ENCODE measurements at regions not wholly inside any gene's neighbourhood (a gene's known extent, or its start where the extent isn't known, plus 50 kb on each side); places are given as distances from the start of the nearest gene placed in this dataset.
A peak's percentile ranks its signal among the peaks of the same experiment; 100 is the strongest.
"Not testable (repeated sequence)": the region's sequence is repeated elsewhere in the genome, so short reads cannot be mapped to it uniquely, and the experiment has no call there.

DNA sequence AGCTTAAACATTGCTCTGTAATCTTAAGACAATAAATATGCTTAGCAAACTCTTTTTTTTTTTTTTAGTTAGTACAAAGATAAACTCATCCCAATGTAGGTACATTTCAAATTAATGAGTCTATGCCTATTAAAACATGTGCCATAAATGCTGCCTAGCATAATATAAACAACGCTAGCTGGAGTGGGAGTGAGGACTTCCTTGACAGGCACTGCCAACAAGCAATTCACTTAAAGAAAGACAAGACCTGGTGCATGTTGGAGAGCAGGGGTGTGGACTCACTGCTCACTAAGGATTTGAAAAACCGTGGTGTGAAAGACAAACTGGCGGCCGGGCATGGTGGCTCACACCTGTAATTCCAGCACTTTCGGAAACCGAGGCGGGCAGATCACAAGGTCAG, 187.2 kb upstream of the RGS6 start:
- DNase-seq (ENCODE audit: low read depth) = no peak

DNA sequence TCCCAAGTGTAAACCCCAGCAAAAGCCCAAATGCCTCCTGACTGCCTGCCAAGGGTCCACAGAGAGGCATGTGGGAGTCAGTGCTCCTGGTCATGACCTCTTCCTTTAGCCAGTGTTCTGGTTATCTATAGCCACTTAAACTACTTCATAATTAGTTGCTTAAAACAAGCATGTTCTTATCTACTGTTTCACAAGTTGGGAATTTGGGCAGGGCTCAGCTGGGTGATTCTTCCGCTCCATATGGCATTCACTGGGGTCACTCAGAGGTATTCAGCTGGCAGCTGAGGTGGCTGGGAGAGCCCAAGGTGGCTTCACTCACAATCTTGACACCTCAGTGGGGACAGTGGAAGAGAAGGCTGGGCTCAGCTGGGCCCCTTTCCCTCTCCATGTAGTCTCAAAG, 184.0 kb upstream of the RGS6 start:
- no peak for DNase-seq (ENCODE audit: low read depth)

DNA sequence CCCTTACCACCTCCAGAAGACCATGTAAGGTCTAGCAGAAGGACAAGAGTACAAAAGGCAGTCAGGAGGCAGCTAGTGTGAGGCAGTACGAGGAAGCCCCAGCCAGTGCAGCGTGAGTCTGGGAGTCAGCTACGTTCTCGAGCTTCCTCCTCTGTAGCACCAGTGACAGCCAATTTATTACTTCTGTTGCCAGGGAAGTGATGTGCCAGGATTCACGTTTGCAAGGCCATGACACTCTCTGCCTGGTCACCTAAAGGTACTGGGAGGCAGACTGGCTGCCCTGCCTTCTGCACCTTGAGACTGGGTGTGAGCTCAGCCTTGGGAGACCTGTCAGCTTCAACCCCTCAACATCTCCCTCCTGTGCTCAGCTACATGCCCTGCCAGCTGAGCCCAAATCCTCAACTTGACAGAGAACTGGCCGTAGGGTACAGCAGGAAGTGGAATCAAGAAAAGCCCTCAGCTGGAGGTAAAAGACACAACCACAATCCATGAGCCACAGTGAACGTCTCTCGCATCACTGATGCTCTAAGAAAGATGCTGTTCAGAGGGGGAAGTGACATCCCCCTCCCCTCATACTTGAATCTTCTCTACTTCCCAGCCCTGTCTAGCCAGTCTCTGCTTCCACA, 182.5 kb upstream of the RGS6 start:
- DNase-seq (ENCODE audit: low read depth) = no peak

DNA sequence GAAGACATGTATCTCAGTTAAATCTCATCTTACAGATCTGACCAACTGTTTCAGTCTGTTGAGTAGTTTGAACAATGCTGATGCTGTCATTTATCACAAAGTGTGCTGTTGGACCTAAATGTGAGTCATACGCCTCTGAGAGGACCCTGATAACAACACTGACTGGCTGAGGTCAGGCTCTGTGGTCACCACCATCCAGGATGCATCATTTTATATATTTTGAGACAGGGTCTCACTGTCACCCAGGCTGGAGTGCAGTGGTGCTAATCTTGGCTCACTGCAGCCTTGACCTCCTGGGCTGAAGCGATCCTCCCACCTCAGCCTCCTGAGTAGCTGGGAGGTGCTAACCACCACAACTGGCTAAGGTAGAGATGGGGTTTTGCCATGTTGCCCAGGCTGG, 181.0 kb upstream of the RGS6 start:
- no peak for DNase-seq (ENCODE audit: low read depth)

DNA sequence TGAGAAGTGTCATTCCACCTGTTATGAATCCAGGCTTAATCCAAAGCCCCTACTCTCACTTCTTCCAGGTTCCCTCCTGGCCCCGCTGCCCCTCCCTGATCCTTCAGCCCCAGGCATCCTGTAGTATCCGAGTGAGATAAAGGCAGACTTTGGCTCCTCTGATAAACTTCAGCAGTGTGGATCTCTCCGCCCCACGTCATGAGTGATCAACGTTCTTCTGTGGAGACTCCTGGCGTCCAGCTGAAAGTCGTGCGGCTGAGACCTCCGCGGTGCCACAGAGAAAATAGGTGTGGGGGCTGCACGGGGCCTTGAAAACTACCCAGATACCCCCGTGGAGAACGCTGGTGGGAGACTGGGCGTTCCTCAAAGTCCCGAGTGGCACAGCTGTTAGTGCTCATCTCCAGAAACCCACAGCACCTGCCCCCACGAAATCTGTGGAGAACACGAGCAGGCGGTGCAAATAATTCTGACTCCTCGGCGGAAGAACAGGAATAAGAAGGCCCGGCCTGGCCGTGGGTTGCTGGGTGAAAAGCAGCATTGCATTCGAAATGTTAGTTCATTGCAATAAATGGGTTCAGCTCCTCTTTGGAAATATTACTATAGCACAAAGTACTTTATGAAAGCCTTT, 180.0 kb upstream of the RGS6 start:
- no peak for DNase-seq (ENCODE audit: low read depth)

DNA sequence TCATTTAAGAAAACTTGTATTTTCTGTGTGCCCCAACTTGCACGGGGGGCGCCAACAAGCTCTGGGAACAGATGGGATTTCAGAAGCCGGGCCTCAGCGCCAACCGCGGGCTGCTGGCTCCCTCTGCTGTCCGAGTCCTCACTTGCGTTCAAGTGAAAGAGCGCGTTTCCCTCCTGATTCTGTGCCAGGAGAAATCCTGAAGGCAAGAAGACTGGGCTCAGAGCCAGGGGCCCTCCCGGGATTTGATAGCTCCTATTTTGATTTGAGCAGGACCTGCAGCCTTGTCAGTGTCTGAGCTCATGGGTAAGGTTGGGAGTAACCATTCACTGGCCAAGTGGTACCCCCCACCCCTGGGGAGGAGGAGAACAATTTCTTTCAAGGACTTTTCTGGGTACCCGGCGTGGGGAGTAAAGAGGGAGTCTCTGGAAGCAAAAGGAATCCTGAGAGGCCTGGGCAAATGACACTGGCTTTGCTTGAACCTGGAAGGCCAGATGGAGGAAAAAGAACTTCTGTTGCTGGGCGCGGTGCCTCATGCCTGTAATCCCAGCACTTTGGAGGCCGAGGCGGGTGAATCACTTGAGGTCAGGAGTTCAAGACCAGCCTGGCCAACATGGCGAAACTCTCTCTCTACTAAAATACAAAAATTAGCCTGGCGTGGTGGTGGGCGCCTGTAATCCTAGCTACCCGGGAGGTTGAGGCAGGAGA, 179.0 kb upstream of the RGS6 start:
- peak; percentile 39 for DNase-seq (ENCODE audit: low read depth)

DNA sequence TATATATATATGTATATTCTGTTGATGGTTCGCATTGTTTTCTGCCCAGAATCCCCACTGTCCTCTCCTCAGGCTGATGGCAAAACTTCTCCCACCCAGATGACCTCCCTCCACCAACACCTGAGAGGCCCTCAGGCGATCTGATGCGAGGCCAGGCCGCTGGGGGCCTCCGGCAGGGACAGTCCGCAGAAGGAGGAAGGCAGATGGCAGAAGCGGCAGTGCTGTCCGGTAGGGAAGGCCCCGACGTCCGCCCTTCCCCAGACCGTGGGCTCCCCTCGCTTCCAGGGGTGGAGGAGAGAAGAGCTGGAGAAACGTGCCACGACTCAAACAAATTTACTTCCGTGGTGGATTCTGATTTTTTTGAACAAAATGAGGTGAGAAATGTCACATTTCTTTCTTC, 178.3 kb upstream of the RGS6 start:
- no peak for DNase-seq (ENCODE audit: low read depth)

DNA sequence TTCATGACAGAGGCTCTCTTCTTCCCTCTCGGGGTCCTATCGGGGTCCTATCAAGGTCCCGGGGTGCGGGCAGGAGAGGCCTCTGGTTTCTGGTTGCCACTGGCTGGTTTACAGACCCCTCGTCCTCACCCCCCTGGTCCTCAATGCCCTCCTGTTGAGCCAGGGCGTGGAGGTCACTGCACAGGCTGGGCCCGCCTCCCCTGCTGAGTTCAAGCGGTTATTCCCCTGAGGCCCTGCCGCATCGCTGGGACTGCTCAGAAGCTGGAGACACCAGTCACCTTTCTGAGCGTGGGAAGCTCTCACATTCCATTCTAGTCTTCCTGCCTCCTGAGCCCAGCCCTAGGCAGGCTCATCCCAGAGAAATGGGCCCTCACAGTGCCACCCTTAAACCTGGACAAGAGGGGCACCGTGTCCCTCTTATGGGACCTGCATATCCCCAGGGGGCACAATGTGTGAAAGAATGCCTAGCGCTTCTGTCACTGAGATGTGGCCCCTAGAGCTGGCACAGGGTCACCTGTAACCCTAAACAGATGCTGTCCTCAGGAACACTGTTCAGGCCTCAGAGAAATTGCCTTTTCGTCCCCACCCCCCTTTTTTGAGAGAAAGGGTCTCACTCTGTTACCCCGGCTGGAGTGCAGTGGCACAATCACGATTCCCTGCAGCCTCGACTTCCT, 177.7 kb upstream of the RGS6 start:
- DNase-seq (ENCODE audit: low read depth) = no peak

DNA sequence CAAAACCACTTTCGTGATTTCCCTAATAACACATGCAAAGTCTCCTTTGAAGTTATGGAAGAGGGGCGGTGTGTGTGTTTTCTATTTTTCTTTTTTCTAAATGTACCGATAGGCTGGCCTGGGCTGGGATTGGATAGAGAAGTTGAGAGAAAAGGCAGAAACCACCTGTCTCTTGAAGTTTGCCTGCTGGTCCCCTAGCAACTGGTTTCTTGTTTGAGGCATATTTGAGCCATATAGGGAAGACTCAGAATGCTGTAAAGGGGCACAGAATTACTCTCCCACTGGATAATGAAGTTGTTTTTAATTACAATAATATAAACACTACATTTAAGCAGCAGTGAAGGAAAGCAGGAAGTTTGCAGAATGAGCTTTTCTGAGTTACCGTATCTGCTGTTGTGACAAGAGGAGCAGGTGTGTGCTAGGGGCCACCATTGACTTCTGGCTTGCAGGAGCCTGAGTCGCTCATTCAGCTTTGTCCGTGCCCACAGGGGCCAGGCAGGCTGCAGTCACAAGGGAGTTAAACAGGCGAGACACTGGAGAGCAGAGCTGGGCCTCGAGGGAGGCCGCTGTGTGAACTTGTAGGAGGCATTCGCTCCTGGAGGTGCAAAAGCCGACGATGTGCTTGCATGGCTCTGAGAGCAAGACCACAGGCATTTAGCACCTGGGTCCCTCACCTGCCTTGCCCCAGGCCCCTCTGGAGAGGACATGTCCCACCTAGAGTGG, 173.8 kb upstream of the RGS6 start:
- DNase-seq (ENCODE audit: low read depth) = no peak

DNA sequence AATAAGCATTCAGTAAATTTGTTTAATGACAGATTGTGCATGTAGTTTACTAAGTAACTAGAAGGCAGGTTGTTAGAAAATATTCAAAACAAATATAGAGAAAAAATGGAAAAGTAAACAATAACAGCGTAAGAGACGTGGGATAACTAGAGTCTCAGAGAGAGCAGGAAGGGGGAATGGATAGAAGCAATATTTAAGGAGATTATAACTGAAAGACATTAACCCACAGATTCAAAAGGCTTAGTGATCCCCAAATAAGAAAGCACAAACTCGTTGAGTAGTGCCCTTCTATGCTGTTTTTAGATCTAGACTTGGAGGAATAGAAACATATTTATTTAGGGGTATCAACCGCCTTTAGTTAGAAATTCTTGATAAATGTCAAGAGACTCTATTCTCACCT, 169.7 kb upstream of the RGS6 start:
- no peak for DNase-seq (ENCODE audit: low read depth)

DNA sequence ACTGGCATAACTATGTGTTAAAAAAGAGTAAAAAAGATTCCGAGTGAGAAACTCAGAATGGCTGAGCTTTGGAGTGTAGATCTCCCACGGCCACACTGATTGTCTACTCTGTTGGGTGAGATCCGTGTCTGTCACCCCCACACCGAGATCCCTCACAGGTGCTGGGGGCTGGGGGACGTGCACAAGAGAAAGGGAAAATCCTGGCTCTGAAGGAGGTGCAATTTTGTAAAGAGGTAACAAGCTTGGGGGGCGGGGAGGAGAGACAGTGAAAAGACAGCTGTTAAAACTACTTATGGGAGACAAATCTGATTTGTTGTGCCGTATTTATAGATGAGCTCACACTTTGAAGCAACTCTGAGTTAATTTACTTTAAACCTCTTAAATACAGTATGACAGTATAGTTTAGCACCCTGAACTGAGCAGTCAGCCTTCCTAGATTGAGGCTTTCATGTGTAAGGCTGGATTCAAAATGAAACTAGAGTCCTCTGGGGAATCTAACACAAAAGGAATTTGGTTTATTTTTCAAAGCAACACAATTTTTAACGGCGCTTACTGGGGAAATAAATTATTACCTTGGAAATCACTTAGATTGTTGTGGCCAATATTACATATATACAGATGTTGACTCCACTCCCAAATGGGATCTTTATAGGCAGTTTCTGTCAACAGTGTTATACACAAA, 167.4 kb upstream of the RGS6 start:
- DNase-seq (ENCODE audit: low read depth) = no peak

DNA sequence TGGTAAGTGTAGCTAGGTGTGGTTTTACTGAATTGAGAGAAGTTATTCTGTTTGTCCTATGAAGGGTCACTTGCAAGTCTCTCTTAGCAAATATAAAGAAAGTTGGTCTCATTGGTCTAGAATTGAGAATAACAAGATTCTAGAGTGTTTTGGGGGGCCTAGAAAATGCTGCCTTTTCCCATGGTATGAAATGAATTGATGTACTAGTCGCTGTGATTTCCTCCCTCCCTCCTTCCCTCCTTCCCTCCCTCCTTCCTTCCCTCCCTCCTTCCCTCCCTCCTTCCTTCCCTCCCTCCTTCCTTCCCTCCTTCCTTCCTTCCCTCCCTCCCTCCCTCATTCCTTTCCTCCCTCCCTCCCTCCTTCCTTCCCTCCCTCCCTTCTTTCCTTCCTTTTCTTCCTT, 166.7 kb upstream of the RGS6 start:
- no peak for DNase-seq (ENCODE audit: low read depth)

DNA sequence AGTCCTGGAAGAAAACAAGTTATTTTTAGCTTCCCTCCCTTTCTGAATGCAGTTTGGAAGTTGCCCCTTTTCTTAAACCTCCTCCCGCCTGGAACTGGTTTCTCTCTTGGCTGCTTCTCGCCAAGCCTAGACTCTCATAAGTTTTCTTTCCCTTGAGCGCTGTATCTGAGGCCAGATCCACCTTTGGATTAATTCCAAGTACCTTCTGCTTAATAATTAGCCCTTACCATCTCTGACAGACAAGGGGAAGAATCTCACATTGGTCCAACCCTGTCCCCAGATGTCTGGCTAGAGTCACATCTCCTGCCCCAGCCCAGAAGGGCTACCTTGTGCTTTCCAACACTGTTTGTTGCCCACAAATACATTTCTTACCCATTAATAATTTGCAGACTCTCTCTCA, 161.8 kb upstream of the RGS6 start:
- DNase-seq (ENCODE audit: low read depth) = no peak

DNA sequence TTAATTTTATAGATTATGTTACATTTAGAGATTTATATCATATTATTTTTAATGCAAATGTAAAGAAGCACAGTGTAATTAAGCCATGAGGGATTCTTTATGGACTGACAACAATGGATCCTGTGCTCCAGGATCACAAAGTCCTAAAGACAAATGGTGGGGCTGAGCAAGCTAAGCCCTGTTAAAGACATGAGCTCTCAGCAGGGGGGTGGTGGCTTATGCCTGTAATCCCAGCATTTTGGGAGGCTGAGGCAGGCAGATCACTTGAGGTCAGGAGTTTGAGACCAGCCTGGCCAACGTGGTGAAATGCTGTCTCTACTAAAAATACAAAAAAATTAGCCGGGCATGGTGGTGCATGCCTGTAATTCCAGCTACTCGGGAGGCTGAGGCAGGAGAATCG, 160.8 kb upstream of the RGS6 start:
- not testable (repeated sequence) for DNase-seq (ENCODE audit: low read depth)

DNA sequence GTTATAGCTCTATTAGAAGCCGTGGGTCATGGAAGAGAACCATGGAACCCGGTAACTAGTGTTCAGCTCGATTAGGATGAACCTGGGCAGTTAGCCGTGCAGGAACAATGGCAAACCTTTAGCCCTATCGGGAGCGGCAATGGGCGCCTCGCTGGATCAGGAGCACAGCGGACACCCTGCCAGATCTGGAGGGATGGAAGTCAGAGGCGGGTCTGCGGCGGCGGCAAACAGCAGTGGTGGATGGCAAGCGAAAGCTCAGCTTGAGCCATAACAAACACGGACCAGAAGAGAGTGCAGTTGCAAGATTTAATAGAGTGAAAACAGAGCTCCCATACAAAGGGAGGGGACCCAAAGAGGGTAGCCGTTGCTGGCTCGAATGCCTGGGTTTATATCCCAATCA, 160.2 kb upstream of the RGS6 start:
- DNase-seq (ENCODE audit: low read depth) = not testable (repeated sequence)

DNA sequence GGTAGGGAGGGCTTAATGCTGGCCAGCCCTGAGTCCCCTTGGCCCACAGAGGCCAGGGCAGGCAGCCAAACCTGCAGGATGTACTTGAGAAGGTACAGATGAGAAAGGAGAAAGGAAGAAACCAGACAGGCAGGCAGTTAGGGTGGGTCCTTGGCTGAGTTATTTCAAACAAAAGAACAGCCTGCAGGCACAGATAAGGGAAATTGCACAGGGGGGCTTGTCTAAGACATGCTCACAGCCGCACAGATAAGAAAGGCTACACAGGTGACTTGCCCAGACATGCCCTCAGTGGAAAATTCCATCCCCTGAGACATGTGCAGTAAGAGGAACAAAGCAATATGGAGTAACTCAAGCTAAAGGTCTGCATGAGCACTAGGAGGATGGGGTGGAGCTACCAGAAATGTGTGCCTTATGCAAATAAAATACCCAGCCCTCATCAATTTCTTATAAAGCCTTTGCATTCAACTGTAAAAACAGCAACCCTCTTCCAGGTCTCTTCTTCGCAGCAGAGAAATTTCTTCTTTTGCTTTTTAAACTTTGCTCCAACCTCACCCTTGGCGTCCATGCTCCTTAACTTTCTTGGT, 158.2 kb upstream of the RGS6 start:
- no peak for DNase-seq (ENCODE audit: low read depth)

DNA sequence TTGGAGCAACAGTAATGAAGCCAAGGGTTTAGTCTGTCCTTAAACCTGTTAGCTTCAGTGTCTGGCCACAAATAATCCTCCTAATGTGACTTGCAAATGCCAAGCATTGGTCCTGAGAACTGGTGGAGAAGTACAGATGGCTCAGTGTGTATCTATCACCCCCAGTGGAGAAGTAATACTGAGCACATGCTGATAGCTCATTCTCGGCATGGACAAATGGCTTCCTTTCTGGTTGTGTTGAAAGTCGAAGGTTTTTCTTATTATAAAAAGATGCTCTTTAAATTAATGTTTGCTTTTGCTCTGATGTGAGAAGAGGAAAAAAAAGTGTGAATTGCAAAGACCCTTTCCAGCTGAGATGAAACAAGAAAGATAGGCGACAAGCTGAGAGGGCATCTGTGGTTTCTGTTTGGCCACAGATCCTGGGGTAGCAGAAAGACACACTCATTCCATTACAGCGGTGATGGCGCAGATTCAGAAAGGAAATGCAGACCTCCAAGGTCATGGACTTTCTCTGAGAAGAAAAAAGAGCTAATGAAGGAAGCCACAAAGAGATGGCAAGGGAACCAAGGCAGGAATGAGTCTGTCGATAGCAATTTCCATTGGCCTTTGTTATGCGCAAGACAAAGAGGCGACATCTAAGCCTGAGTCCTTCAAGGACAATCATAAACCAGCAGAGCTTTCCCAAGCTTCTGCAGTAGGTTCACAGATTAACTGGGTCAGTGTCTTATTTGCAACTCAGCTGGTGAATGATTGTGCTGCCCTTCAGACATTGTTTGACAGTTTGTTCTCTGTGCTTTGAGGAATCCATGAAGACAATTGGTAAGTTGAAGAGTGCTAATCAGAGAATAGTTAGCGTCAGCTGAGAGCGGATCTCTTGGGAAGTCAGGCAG, 155.5 kb upstream of the RGS6 start:
- no peak for DNase-seq (ENCODE audit: low read depth)

DNA sequence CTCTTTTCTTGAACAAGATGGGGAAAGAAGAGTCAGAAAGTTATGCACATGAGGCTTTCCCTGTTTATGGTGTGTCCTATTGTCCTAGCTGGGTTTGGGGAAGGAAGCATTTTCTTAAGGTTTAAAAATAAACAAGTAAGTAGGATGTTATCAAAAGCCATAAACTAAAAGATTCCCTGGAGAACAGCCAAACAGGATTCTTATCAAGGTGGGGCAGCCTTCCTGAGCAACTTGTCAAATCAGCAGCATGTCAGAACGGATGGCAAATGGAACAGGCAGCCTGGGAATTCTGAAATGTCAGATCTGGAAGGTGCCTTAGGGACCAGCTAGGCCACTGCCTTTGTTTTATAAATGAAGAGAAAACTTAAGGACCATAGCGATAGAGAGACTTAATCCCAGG, 152.2 kb upstream of the RGS6 start:
- no peak for DNase-seq (ENCODE audit: low read depth)

DNA sequence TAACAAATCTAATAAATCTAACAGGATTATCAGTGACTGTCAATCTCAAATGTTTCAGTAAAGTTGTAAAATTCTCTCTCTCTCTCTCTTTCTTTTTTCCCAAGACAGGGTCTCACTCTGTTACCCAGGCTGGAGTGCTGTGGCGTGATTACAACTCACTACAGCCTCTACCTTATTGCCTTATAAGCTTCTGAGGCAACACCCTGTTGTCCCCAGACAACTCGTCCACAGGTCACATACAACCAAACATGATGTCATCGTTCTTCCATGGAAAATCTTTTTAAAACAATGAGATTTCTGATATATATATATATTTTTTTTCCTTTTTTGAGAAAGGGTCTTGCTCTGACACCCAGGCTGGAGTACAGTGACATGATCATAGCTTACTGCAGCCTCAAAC, 151.4 kb upstream of the RGS6 start:
- DNase-seq (ENCODE audit: low read depth) = no peak

DNA sequence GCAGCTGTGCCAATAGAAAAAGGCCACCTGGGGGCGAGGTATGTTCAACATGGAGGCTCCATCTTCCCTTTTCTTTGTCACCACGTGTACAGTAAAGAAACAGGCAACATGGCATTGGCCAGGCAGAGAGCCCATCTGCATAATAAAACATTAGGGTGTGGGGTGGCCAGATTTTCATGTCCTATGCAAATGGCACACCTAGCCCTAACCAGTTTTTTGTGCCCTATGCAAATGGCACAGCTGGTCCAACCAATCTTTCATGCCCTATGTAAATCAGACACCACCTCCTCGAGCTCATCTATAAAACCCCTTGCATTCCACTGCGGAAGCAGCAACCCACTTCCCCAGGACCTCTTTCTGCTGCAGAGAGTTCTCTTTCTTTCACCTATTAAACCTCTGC, 149.1 kb upstream of the RGS6 start:
- DNase-seq (ENCODE audit: low read depth) = no peak

DNA sequence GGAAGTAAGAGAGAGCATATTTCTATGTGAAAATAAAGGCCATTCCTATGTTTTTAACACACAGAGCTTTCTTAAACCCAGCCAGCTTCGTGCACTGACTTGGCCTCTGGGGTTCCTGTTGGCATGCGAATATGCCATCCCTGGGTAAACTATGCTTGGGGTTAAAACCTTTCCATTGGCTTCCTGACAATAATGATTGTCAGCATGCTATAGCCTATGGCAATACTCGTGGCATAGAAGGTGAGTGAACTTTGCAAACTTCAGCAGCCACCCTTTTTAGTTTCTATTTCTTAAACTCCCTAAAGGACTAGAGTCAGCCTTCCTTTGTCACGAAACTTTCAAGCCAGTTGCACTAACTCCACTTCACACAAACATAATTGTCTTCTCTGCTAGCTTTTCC, 148.4 kb upstream of the RGS6 start:
- no peak for DNase-seq (ENCODE audit: low read depth)
